PC-9 (cell line): ENCODE measurements at regions not wholly inside any gene's neighbourhood (a gene's known extent, or its start where the extent isn't known, plus 50 kb on each side); places are given as distances from the start of the nearest gene placed in this dataset.

Experiments
- BruUV-seq: library from RNA; stranded (reverse); fragments of 400-500 nt; replicated peaks from 2 replicates; lab custom pipeline; 2021; lab: Mats Ljungman, UMichigan
- CTCF ChIA-PET: fragments of 300-600 bp; sonication (Branson Sonifier 250); formaldehyde crosslinking; loops from one replicate; lab custom pipeline; 2022; ENCODE audit warnings: antibody characterized with exemption; lab: Charles Lee
- POLR2A ChIA-PET: fragments of 300-600 bp; sonication (Branson Sonifier 250); formaldehyde crosslinking; loops from one replicate; lab custom pipeline; 2022; ENCODE audit warnings: antibody characterized with exemption; ENCODE audit not compliant: unreplicated experiment; lab: Charles Lee
- DNase-seq, 2 experiments: peaks; one replicate each; pipeline versions ENCODE4 v3.0.0 to v3.0.0-alpha.2; 2015 to 2022; ENCODE audit warnings: mixed read lengths in 1 of 2
- H2AFZ ChIP-seq: fragments of 200-600 bp; sonication (generic); 2 replicates; pipeline ENCODE4 v1.8.1; 2017; ENCODE audit warnings: antibody characterized with exemption
- H3F3A ChIP-seq: fragments of 200-600 bp; sonication (generic); 2 replicates; pipeline ENCODE4 v1.8.1; 2017; ENCODE audit warnings: antibody characterized with exemption, mild to moderate bottlenecking, low read depth; ENCODE audit not compliant: insufficient read depth
- H3K27ac ChIP-seq: fragments of 200-600 bp; sonication (generic); 2 replicates; pipeline ENCODE4 v1.6.1; 2016; ENCODE audit warnings: mixed run types
- H3K27me3 ChIP-seq: fragments of 200-600 bp; sonication (generic); 2 replicates; pipeline ENCODE4 v1.6.1; 2016; ENCODE audit warnings: low read depth, mixed run types; ENCODE audit not compliant: insufficient read depth
- H3K36me3 ChIP-seq: fragments of 200-600 bp; sonication (generic); 2 replicates; pipeline ENCODE4 v1.6.1; 2016; ENCODE audit warnings: low read depth, mixed run types
- H3K4me1 ChIP-seq: fragments of 200-600 bp; sonication (generic); replicated peaks from 2 replicates; pipeline ENCODE4 v1.6.1; 2016; ENCODE audit warnings: mixed run types; ENCODE audit not compliant: insufficient read depth
- H3K4me2 ChIP-seq: fragments of 200-600 bp; sonication (generic); 2 replicates; pipeline ENCODE4 v1.6.1; 2017; ENCODE audit warnings: mixed run types
- H3K4me3 ChIP-seq: fragments of 200-600 bp; sonication (generic); 2 replicates; pipeline ENCODE4 v1.6.1; 2016; ENCODE audit warnings: mixed run types
- H3K79me2 ChIP-seq: fragments of 200-600 bp; sonication (generic); 2 replicates; pipeline ENCODE4 v1.6.1; 2017; ENCODE audit warnings: low read depth, mixed run types
- H3K9me2 ChIP-seq: fragments of 200-600 bp; sonication (generic); 2 replicates; pipeline ENCODE4 v1.8.1; 2017; ENCODE audit warnings: mild to moderate bottlenecking; ENCODE audit not compliant: insufficient read depth
- H3K9me3 ChIP-seq: fragments of 200-600 bp; sonication (generic); 2 replicates; pipeline ENCODE4 v1.8.1; 2016; ENCODE audit warnings: low read depth; ENCODE audit not compliant: insufficient read depth
- H4K20me1 ChIP-seq: fragments of 200-600 bp; sonication (generic); 2 replicates; pipeline ENCODE4 v1.8.1; 2017; ENCODE audit not compliant: insufficient read depth
- EZH2 ChIP-seq: fragments of 200-600 bp; sonication (generic); IDR thresholded peaks from 2 replicates; pipeline ENCODE4 v1.8.0; 2017; ENCODE audit warnings: antibody characterized with exemption, low read depth
- intact Hi-C: fragments of 100-400 bp; cut with micrococcal nuclease; formaldehyde crosslinking; loops from one replicate; pipeline ENCODE4 v1.10.0; 2022; ENCODE audit not compliant: unreplicated experiment
- TF ChIP-seq, protein P1 (sequence below): fragments of 200-600 bp; sonication (generic); conservative IDR thresholded peaks from 2 replicates; pipeline ENCODE4 v1.6.1; 2017; ENCODE audit warnings: mixed run types, antibody characterized with exemption, mild to moderate bottlenecking, moderate library complexity

DNA sequence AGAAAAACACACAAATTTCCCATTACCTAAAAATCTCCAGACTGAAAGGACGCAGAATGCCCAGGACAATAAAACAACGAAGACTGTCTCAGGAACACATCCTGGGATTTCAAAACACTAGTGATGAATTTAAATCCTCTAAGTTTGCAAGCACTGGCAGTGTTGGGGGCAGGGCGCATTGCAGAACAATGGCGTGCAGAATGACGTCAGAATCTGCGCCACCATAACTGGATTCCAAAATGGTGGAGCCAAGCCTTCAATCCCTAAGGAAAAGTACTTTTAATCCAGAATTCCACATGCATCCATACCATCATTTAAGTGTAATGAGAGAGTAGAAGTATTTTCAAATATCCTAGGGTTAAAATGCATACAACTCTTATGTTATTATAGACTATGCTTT is 679.1 kb downstream of the TRIML1 start:
- BruUV-seq: no TSS peak
- Histone ChIP-seq H2AFZ (no peak overlapping the region), H3K36me3 (no peaks in the 10 kb centered on the region), H3K79me2 (no peaks in the 10 kb centered on the region), H4K20me1 (no peaks in the 10 kb centered on the region), H3K9me2 (no peaks in the 10 kb centered on the region), H3K27me3 (no peaks in the 10 kb centered on the region), H3K27ac (no peak overlapping the region), H3K4me1 (no peaks in the 10 kb centered on the region), H3F3A (no peaks in the 10 kb centered on the region), H3K4me3 (no peak overlapping the region), H3K4me2 (peak overlapping the region; percentile 23; the same call in 1 of the 2 replicates), H3K9me3 (no peaks in the 10 kb centered on the region)
- CTCF ChIA-PET: no interaction called here
- intact Hi-C loops: no loop called here
- POLR2A ChIA-PET: no interaction called here
- no peak for TF ChIP-seq EZH2
- TF ChIP-seq, protein P1, sequence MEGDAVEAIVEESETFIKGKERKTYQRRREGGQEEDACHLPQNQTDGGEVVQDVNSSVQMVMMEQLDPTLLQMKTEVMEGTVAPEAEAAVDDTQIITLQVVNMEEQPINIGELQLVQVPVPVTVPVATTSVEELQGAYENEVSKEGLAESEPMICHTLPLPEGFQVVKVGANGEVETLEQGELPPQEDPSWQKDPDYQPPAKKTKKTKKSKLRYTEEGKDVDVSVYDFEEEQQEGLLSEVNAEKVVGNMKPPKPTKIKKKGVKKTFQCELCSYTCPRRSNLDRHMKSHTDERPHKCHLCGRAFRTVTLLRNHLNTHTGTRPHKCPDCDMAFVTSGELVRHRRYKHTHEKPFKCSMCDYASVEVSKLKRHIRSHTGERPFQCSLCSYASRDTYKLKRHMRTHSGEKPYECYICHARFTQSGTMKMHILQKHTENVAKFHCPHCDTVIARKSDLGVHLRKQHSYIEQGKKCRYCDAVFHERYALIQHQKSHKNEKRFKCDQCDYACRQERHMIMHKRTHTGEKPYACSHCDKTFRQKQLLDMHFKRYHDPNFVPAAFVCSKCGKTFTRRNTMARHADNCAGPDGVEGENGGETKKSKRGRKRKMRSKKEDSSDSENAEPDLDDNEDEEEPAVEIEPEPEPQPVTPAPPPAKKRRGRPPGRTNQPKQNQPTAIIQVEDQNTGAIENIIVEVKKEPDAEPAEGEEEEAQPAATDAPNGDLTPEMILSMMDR: no peak
- no peak for DNase-seq

DNA sequence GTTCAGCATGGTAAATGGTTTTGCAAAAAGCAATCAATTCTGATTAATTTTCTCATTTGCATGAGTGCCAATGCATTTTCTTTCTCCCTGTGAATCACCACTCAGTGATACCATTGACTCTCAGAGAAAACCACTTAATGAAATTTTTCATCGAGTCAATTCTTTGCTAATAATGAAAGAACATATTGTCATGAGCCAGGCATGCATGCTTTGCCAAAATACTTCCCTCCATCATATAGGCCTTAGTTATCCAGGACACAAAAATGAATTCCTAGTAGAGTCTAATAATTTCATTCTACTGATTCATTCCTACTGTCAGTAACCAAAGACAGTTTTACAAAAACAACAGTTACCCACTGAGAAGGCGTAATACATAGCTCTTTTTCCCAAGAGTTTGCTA is 680.0 kb downstream of the TRIML1 start:
- Histone ChIP-seq H4K20me1 (no peaks in the 10 kb centered on the region), H3K4me2 (no peak overlapping the region), H3K79me2 (no peaks in the 10 kb centered on the region), H3K36me3 (no peaks in the 10 kb centered on the region), H3K4me1 (no peaks in the 10 kb centered on the region), H3K27me3 (no peaks in the 10 kb centered on the region), H3F3A (no peaks in the 10 kb centered on the region), H3K4me3 (no peak overlapping the region), H3K9me2 (no peaks in the 10 kb centered on the region), H3K9me3 (no peaks in the 10 kb centered on the region), H3K27ac (no peak overlapping the region), H2AFZ (no peak overlapping the region)
- POLR2A ChIA-PET: interaction anchor here (0.6 kb wide), 1 partner anchor 295 kb away, joined by 7 read pairs; no protein-coding TSS in a partner anchor
- intact Hi-C loops: no loop called here
- TF ChIP-seq, protein P1: no peak
- no peak for TF ChIP-seq EZH2
- CTCF ChIA-PET: no interaction called here
- no TSS peak for BruUV-seq
- DNase-seq: no peak

DNA sequence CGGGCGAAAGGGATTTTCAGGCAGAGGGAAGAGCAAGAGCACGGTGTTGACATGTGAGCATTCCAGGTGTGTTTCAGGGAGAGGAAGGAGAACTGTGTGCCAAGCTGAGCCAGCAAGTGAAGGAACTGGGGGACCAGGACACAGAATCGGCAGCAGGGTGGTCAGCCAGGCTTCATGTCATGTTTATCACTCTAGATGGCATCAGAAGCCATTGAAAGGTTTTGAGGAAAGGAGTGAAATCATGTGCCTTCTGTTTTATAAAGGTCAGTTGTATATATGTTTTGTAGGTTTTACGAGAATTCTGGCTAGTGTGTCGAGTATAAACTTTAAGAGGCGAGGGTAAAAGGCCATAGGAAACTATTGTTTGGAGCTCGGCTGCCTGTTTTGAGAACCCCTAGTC is 682.3 kb downstream of the TRIML1 start:
- Histone ChIP-seq H3K27ac (no peak overlapping the region), H2AFZ (no peak overlapping the region), H3K4me1 (no peaks in the 10 kb centered on the region), H4K20me1 (no peaks in the 10 kb centered on the region), H3K4me2 (no peak overlapping the region), H3K36me3 (no peaks in the 10 kb centered on the region), H3K27me3 (no peaks in the 10 kb centered on the region), H3K9me3 (no peaks in the 10 kb centered on the region), H3K4me3 (no peak overlapping the region), H3F3A (no peaks in the 10 kb centered on the region), H3K79me2 (no peaks in the 10 kb centered on the region), H3K9me2 (no peaks in the 10 kb centered on the region)
- no TSS peak for BruUV-seq
- ChIA-PET CTCF (no interaction called here), POLR2A (no interaction called here)
- no peak for DNase-seq
- TF ChIP-seq EZH2: no peak
- TF ChIP-seq, protein P1: no peak
- intact Hi-C loops: no loop called here
